NCI-H2107 (cell line): ENCODE measurements at regions not wholly inside any gene's neighbourhood (a gene's known extent, or its start where the extent isn't known, plus 50 kb on each side); places are given as distances from the start of the nearest gene placed in this dataset.
"Not testable (repeated sequence)": the region's sequence is repeated elsewhere in the genome, so short reads cannot be mapped to it uniquely, and the experiment has no call there.

ENCODE experiments used
- DNase-seq: peaks from one replicate; lab custom pipeline; 2025; lab: John Stamatoyannopoulos, UW

GRCh38 chr1:38180388-38180787 is 133.8 kb upstream of the POU3F1 start:
- DNase-seq: not testable (repeated sequence)

GRCh38 chr1:38179483-38179882 is 132.9 kb upstream of the POU3F1 start:
- DNase-seq: no peak

GRCh38 chr1:38178216-38178615 is 131.6 kb upstream of the POU3F1 start:
- DNase-seq: no peak

GRCh38 chr1:38175121-38175520 is 128.5 kb upstream of the POU3F1 start:
- no peak for DNase-seq

- DNase-seq: no peak
Observed at GRCh38 chr1:38173848-38174247, 127.3 kb upstream of the POU3F1 start.

- DNase-seq: no peak
Observed at GRCh38 chr1:38173157-38173831, 126.7 kb upstream of the POU3F1 start.

GRCh38 chr1:38169121-38169520 is 122.5 kb upstream of the POU3F1 start:
- no peak for DNase-seq

- no peak for DNase-seq
Observed at GRCh38 chr1:38168365-38168764, 121.8 kb upstream of the POU3F1 start.

GRCh38 chr1:38166461-38166860 is 119.9 kb upstream of the POU3F1 start:
- DNase-seq: no peak

- no peak for DNase-seq
Observed at GRCh38 chr1:38153778-38154470, 107.3 kb upstream of the POU3F1 start.

GRCh38 chr1:38153066-38153777 is 106.6 kb upstream of the POU3F1 start:
- DNase-seq: no peak

GRCh38 chr1:38152351-38153065 is 105.9 kb upstream of the POU3F1 start:
- DNase-seq: peak; percentile 25

GRCh38 chr1:38151399-38151798 is 104.8 kb upstream of the POU3F1 start:
- DNase-seq: peak; percentile 39

GRCh38 chr1:38146079-38146478 is 99.5 kb upstream of the POU3F1 start:
- DNase-seq: not testable (repeated sequence)

- no peak for DNase-seq
Observed at GRCh38 chr1:38142606-38143005, 96.0 kb upstream of the POU3F1 start.

- DNase-seq: no peak
Observed at GRCh38 chr1:38141483-38141882, 94.9 kb upstream of the POU3F1 start.

- DNase-seq: no peak
Observed at GRCh38 chr1:38139738-38140487, 93.3 kb upstream of the POU3F1 start.

- DNase-seq: no peak
Observed at GRCh38 chr1:38138498-38139233, 92.1 kb upstream of the POU3F1 start.

GRCh38 chr1:38137164-38137563 is 90.6 kb upstream of the POU3F1 start:
- DNase-seq: no peak

- no peak for DNase-seq
Observed at GRCh38 chr1:38135625-38136414, 89.2 kb upstream of the POU3F1 start.
